HG03095 (cell line): ENCODE measurements at regions not wholly inside any gene's neighbourhood (a gene's known extent, or its start where the extent isn't known, plus 50 kb on each side); places are given as distances from the start of the nearest gene placed in this dataset.

Source experiments
- ATAC-seq: cut with Tn5 transposase; IDR thresholded peaks from one replicate; pipeline ENCODE4 v1.9.1; 2021; ENCODE audit warnings: moderate library complexity; ENCODE audit not compliant: unreplicated experiment

DNA sequence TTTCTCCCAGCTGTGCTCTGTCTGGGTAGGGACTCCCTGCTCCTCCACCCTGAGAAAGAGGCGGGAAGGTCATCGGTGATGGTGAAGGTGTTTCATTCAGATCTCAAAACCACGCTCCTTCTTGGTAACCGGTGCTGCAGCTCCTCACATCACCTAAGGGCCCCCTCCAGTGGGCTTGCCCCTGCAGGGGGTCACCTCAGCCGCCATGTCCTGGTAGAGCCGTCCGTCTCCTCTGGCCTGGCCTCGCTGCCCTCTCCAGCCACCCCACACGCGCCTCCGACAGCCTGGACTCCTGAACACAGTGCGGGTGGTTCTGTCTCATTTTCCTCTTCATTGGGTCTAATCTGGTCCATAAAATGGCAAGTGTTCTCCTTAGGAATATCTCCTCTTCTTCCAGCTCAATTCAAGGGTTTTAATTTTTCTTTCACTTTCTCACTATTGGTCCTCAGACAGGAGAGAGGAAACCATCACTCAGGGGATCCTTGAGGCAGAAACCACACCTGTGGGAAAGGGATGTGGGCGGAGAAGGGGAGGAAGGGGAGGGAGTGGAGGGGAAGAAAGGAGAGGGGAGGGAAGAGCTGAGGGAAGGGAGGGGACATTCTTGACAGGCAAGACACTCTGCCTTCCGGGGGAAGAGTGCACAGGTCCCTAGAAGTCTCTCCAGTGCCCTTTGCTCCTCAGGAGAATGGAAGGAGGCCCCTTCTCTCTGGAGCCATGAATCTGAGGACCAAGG, 1338.4 kb downstream of the TBC1D22A start:
- no peak for ATAC-seq

GRCh38 chr22:48099671-48100070, 1337.2 kb downstream of the TBC1D22A start:
- no peak for ATAC-seq

DNA sequence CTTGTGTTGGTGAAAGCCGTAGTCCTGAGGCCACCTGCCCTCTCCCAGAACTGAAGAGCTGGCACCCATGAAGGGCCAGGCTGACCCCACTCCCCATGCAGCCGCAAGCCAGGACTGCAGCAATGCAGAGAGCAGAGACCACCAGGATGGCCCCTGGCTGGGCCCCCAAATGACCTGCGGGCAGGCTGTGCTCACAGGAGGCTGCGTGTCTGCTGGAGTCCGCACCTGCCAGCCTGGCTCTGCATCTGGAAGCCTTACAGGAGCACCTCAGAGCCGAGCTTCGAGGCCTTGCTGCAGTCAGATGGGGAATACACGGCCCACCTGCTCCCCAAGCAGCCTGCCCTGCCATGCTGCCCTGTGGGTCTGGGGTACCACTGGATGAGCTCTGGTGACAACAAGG, 1336.8 kb downstream of the TBC1D22A start:
- ATAC-seq = no peak

DNA sequence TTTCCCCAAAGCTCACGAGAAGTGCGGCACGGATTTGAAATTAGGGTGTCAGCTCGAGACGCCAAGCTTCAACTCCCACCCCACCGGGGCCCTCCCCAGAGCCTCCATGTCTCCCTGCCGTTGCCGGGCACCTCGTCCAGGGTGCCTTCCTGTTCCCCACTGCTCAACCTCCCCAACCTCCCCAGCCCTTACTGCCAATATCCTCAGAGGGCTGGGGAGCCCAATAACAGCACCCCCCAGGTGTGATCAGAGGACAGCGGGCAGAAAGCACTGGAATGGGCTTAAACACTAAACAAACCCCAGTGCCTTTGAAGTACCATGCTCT, 1336.4 kb downstream of the TBC1D22A start:
- no peak for ATAC-seq

GRCh38 chr22:48098243-48098920, 1335.9 kb downstream of the TBC1D22A start:
- ATAC-seq = peak; percentile 77

DNA sequence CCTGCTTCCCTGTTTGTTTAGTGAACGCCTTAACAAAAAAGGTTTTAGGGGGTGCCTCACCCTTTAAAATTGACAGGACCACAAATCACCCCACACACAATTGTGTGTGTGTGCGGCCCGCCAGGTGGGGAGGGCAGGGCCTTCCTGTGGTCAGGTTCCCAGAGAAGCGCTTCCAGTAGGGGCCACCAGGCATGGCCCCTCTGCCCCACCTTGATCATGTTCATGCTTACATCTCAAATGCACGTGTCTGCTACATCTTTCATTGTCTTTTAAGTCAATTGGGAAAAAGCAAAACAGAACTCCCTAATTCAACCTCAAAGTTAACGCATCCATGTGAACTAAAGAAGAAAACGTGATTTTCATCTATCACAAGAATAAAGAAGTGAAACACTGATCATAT, 1335.3 kb downstream of the TBC1D22A start:
- peak; percentile 17 for ATAC-seq

GRCh38 chr22:48096851-48097665, 1334.6 kb downstream of the TBC1D22A start:
- no peak for ATAC-seq

GRCh38 chr22:48096411-48096810, 1334.0 kb downstream of the TBC1D22A start:
- ATAC-seq = no peak

DNA sequence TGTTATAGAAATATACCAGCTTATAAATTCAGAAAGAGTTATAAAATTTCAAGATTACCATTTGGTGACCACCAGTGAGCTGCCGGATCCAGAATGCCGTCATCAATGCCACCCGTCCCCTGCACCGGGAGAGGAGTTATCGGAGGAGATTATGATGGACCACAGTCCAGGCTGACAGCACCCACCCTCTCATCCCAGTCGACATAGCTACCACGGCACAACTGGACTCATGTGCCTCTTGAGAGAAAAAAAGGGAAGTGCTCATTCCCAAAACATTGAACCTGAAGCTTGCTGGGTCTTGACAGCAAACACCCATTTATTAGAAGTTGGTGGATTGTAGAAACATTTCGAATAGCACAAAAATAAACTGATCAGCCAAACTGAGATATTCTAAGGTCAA, 1331.5 kb downstream of the TBC1D22A start:
- ATAC-seq = no peak

DNA sequence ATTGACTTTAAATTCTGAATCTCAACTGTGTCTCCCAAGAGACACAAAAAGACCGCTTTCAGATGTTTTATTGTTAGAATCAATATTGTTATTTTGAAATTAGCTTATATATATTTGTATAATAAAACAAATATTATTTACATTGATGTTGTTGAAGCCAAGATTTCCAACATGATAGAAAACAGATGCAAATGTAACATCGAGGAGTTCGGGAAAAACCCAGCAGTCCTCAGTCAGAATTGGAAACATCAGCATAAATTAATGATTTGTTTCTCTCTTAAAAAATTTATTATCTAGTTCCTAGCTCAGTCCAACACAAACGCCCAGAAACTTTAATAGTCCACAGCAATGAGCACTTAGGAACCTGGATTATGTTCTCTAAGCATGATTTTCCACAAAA, 1330.4 kb downstream of the TBC1D22A start:
- ATAC-seq = no peak

- ATAC-seq = no peak
Observed at GRCh38 chr22:48091656-48092223, 1329.3 kb downstream of the TBC1D22A start.

- ATAC-seq = no peak
Observed at GRCh38 chr22:48091060-48091650, 1328.7 kb downstream of the TBC1D22A start.

- ATAC-seq = no peak
Observed at GRCh38 chr22:48090332-48090672, 1327.9 kb downstream of the TBC1D22A start.

DNA sequence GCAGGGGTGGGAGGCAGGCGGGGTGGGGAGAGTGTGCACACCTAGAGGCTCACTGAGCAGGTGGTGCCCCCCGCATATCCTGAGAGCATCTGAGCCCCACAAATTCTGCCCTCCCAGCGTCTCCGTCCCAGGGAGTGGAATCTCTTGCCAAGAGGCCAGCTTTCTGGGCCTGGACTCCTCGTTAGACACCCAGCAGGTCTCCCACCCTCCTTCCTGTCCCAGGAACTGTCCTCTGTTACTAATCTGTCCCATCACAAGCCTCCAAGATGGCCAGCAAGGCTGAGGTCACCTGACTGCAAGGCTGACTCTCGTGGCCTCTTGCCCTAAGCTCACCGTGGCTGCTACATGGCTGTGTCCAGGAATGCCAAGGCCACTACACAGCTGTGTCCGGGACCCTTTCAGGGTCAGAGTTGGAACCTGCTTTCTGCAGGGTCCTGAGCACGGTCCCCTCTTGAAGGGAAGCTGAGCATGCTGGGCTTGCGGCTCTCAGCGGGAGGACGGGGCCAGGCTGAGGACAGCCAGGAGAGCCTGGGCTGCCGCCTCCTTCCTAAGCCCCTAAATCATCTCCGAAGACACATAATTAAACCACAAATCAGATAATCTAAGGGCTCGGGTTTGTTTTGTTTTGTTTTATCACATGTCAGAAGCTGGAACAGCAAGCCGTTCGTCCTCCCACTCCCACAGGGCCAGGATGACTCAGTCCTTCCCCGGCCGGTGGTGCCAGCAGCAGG, 1327.3 kb downstream of the TBC1D22A start:
- ATAC-seq = no peak

- ATAC-seq = no peak
Observed at GRCh38 chr22:48088926-48089536, 1326.6 kb downstream of the TBC1D22A start.

DNA sequence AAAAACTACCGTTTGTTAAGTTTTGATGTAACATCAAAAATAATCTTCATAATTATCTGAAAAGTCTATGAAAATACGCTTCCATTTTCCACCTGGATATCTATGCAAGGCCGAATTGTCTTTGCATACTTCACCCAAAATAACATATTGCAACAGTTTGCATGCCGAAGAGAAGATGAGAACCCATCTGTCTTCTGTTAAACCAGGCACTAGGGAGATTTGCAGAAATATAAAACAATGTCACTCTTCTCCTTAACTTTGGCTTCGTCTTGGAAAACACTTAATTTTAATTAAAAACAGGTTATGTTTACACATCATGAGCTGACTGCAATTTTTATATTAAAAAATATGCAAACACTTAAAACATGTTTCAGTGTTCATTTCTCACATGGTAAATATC, 1325.8 kb downstream of the TBC1D22A start:
- no peak for ATAC-seq

GRCh38 chr22:48085901-48086645, 1323.6 kb downstream of the TBC1D22A start:
- no peak for ATAC-seq

GRCh38 chr22:48084729-48085050, 1322.2 kb downstream of the TBC1D22A start:
- ATAC-seq = no peak

DNA sequence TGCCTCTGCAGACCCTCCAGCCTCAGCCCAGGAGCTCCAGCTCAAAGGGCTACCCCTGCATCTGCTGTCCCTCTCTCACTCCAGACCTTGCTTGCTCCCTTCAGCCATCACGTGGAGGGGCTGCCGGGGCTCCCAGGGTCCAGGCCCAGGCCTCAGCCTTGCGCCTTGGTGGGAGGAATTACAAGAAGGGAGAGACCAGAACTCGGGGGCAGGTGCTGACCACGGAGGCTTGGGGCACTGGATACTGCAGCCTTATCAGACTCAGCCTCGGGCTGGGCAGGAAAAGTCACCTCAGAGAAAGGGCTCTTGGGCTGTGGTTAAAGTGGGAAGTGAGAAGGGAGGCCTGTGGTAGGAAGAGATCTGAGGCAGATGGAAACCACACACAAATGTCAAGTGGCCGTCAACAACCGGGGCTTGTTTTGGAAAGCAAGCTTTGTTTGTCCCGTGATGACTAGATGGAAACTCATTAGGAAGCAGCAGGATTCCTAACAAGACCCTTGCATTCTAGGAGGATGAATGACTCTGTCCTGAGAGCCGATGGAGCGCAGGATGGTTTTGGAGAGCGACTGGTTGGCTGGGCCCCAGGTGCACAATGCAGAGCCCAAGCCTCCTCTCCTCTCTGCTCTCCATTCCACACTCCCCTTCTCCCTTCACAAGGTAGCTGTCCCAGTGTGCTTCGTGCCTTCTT, 1321.7 kb downstream of the TBC1D22A start:
- peak; percentile 57 for ATAC-seq
